Skeletal muscle satellite cell (primary cell): ENCODE measurements at regions not wholly inside any gene's neighbourhood (a gene's known extent, or its start where the extent isn't known, plus 50 kb on each side); places are given as distances from the start of the nearest gene placed in this dataset.

ENCODE experiments used
- H3K27me3 ChIP-seq: 2 replicates; pipeline ENCODE4 v1.7.0; 2013; ENCODE audit warnings: low read length; ENCODE audit not compliant: control insufficient read depth, insufficient read depth
- H3K36me3 ChIP-seq: 2 replicates; pipeline ENCODE4 v1.7.0; 2013; ENCODE audit warnings: mild to moderate bottlenecking, control low read depth, low read length; ENCODE audit not compliant: insufficient read depth
- H3K4me1 ChIP-seq: 2 replicates; pipeline ENCODE4 v1.7.0; 2013; ENCODE audit warnings: low read length; ENCODE audit not compliant: control insufficient read depth, insufficient read depth
- H3K4me2 ChIP-seq: 2 replicates; pipeline ENCODE4 v1.7.0; 2013; ENCODE audit warnings: mild to moderate bottlenecking, low read length
- H3K4me3 ChIP-seq: 2 replicates; pipeline ENCODE4 v1.7.0; 2013; ENCODE audit warnings: low read length
- H3K9ac ChIP-seq: 2 replicates; pipeline ENCODE4 v1.7.0; 2013; ENCODE audit warnings: mild to moderate bottlenecking, low read depth, low read length, moderate library complexity
- H3K9me3 ChIP-seq: replicated peaks from 2 replicates; pipeline ENCODE4 v1.7.0; 2013; ENCODE audit warnings: mild to moderate bottlenecking, control low read depth, low read length

- Histone ChIP-seq H3K4me3 (no peak overlapping the region), H3K9ac (no peak overlapping the region), H3K4me1 (no peaks in the 10 kb centered on the region), H3K27me3 (no peaks in the 10 kb centered on the region), H3K4me2 (no peak overlapping the region), H3K9me3 (no peaks in the 10 kb centered on the region), H3K36me3 (no peaks in the 10 kb centered on the region)
Observed at GRCh38 chr7:94276027-94276426, 118.7 kb upstream of the COL1A2 start.

DNA sequence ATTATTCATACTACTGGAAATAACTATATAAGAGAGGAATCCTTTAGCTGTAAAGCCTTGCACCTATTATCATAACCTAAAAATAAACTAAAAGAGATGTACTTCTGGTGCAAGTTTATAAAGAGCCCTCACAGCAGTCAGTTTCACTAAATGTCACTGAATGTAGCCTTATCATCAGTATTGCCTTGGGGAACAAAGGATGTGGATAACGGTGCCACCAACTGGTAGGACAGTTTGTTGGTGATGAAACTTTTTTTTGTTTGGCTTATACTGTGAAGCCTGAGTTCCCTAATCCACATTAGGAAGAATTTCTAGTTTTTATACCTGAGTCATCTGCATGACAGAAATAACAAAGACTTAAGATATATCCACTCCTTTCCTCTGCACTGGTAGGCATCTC is 117.9 kb upstream of the COL1A2 start:
- Histone ChIP-seq H3K4me3 (no peak overlapping the region), H3K9me3 (no peaks in the 10 kb centered on the region), H3K4me2 (no peak overlapping the region), H3K36me3 (no peaks in the 10 kb centered on the region), H3K4me1 (no peaks in the 10 kb centered on the region), H3K27me3 (no peaks in the 10 kb centered on the region), H3K9ac (no peak overlapping the region)

DNA sequence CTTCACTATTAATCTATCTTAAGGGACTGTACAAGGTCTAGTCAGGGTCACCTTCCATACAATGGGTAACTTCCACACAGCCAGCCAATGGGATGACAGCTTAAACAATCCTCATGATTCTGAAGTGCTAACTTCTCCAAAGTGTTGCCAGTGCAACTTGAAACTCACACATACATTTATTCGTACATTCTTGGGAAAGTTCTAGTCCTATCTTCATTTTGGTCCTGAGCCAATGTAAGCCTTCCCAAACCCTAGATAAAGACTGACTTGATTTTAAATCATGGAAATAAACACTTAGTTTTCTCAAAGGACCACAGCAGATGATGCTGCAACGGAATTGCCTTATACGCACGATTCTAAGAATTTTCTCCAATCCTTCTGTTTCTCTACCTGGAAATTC is 117.5 kb upstream of the COL1A2 start:
- Histone ChIP-seq H3K4me1 (no peaks in the 10 kb centered on the region), H3K4me3 (no peak overlapping the region), H3K27me3 (no peaks in the 10 kb centered on the region), H3K9me3 (no peaks in the 10 kb centered on the region), H3K36me3 (no peaks in the 10 kb centered on the region), H3K9ac (no peak overlapping the region), H3K4me2 (no peak overlapping the region)

- H3K9me3 ChIP-seq = no peaks in the 10 kb centered on the region
- no peaks in the 10 kb centered on the region for H3K27me3 ChIP-seq
- H3K4me1 ChIP-seq = peaks cover 1% of the 10 kb centered on the region
- no peak overlapping the region for H3K9ac ChIP-seq
- H3K4me2 ChIP-seq = no peak overlapping the region
- no peaks in the 10 kb centered on the region for H3K36me3 ChIP-seq
- no peak overlapping the region for H3K4me3 ChIP-seq
Observed at GRCh38 chr7:94280851-94281250, 113.8 kb upstream of the COL1A2 start.

DNA sequence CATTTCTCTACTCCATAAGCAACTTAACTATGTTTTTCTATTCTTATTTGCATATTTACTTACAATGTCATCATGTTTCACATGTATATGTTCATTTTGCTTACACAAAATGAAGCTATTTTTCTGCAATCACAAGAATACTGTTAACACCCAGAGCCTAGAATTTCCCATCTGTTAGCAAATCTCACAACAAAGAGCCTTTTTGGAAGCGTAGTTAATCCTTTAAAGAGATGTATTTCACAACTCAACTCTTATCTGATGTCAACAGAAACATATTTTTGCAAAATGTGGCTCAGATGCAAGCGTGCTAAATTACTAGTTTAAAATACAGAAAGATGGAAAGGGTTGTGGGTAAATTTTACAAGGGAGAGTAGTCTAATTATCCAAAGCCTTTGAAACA is 110.6 kb upstream of the COL1A2 start:
- H3K9me3 ChIP-seq = no peaks in the 10 kb centered on the region

DNA sequence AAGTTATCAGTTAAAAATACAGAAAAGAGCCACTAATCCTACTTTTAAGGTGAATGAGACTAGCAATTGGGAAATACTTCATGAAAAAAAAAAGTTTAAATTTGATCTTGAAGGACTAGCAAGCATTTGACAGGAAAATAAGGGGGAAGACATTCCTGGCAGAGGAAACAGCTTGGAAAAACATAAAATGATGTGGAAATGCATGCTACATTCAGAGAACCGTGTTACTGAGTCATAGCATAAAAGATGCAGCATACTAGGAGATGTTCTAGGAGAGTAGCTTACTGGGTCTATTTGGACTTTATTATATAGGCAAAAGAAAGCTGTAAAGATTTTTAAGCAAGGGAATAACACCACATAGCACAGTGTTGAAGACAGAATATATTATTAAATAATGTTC is 108.6 kb upstream of the COL1A2 start:
- no peaks in the 10 kb centered on the region for H3K27me3 ChIP-seq
- no peaks in the 10 kb centered on the region for H3K36me3 ChIP-seq
- H3K9ac ChIP-seq = no peak overlapping the region
- H3K9me3 ChIP-seq = no peaks in the 10 kb centered on the region
- peaks cover 4% of the 10 kb centered on the region for H3K4me1 ChIP-seq
- H3K4me2 ChIP-seq = no peak overlapping the region
- no peak overlapping the region for H3K4me3 ChIP-seq

More for the DNA sequence above, 110.6 kb upstream of the COL1A2 start:
- Histone ChIP-seq H3K9ac (no peak overlapping the region), H3K27me3 (no peaks in the 10 kb centered on the region), H3K4me3 (no peak overlapping the region), H3K4me2 (no peak overlapping the region), H3K36me3 (no peaks in the 10 kb centered on the region), H3K4me1 (peaks cover 4% of the 10 kb centered on the region)

DNA sequence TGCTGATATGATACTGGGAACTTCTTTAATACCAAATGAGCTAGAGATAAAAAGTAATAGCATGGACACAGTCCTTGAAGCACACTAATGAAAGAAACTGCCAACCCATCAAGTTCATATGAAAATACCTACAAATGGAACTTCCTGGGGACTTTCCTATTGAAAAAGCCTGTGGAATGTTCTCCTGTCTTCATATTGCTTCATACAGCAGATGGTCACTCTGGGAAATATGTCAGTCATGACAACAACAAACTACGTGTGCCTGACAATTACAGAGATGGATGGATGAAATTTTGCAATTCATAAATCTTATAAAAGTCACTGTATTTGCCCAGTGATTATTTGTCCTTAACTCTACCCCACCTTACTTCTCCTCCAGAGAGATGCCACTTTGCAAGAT is 106.6 kb upstream of the COL1A2 start:
- Histone ChIP-seq H3K9ac (no peak overlapping the region), H3K36me3 (no peaks in the 10 kb centered on the region), H3K9me3 (no peaks in the 10 kb centered on the region), H3K27me3 (no peaks in the 10 kb centered on the region), H3K4me1 (peaks cover 4% of the 10 kb centered on the region), H3K4me2 (no peak overlapping the region), H3K4me3 (no peak overlapping the region)

DNA sequence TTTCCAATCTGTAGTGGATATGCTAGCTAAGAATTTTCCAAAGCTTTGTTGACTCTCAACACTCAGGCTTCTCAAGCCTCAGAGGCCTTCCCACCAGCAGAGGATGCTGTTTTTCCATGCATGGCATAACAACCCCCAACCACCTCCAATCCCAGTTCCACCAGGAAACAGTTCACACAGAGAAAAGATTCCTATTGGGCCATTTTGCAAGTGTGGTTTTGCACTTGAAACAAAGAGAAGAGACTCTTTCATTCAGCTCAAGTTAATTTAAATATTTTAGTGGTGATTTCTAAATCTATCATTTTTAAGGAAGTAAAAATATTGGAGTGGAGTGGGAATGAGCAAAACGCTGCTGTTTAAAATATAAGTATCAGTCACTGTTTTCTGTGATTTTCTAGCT is 105.6 kb upstream of the COL1A2 start:
- no peak overlapping the region for H3K4me3 ChIP-seq
- no peaks in the 10 kb centered on the region for H3K36me3 ChIP-seq
- H3K9ac ChIP-seq = no peak overlapping the region
- no peaks in the 10 kb centered on the region for H3K27me3 ChIP-seq
- H3K4me1 ChIP-seq = peaks cover 4% of the 10 kb centered on the region
- H3K9me3 ChIP-seq = no peaks in the 10 kb centered on the region
- no peak overlapping the region for H3K4me2 ChIP-seq

DNA sequence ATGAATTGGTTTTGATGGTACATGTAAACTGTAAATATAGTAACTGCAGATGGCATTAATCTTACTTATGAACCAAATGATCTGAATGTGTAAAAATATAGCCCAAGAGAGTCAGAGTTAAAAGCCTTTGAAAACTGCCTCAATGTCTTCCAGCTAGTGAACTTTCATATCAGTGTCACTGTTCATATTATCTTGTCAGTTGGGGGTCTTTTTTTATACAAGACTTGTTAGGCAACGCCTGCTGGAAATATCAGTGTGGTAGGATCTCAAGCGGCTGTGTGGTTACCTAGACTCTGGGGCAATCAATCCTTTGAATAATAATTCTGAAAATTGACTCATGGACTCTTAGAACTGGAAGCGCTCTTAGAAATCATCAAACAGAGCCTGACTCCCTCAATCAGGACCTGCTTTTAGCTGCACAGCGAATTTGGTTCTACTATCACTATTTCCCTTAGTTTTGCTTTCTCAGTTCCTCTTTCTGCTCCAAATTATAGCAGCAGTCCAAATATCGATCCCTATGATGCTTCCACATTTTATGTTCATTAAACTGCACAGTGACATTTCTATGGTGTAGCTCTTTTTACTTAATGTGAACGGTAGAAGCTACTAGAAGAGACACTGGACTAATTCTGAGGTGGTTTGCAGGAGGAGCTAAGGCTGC is 100.1 kb upstream of the COL1A2 start:
- H3K4me3 ChIP-seq = no peak overlapping the region
- peaks cover 38% of the 10 kb centered on the region for H3K4me1 ChIP-seq
- no peaks in the 10 kb centered on the region for H3K36me3 ChIP-seq
- no peak overlapping the region for H3K4me2 ChIP-seq
- no peaks in the 10 kb centered on the region for H3K27me3 ChIP-seq
- H3K9ac ChIP-seq = no peak overlapping the region
- no peaks in the 10 kb centered on the region for H3K9me3 ChIP-seq

GRCh38 chr7:94295850-94296249 is 98.8 kb upstream of the COL1A2 start:
- H3K4me2 ChIP-seq = peak overlapping the region; percentile 72
- H3K36me3 ChIP-seq = no peaks in the 10 kb centered on the region
- H3K4me3 ChIP-seq = peak overlapping the region; percentile 32
- no peaks in the 10 kb centered on the region for H3K27me3 ChIP-seq
- peak overlapping the region; percentile 80 for H3K9ac ChIP-seq
- no peaks in the 10 kb centered on the region for H3K9me3 ChIP-seq
- peaks cover 50% of the 10 kb centered on the region for H3K4me1 ChIP-seq

DNA sequence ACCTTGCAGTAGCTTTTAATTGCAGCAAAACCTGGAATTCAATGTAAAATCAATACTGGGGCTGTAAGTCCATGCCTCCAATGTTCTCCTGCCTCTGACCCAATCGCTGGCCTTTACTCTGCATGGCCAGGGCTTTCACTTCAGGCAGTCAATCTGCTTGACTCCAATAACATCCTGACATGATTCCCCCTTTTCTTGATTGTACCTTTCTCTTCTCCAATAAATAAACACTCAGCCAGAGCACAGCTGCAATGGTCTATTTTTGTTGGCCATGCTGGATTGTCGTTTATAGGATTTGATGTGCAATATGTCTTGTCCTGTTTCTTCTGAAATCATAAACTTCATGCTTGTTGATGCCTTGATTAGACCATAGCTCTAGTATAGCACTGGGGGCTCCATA is 97.8 kb upstream of the COL1A2 start:
- H3K9me3 ChIP-seq = no peaks in the 10 kb centered on the region
- H3K4me2 ChIP-seq = peak overlapping the region; percentile 72
- no peaks in the 10 kb centered on the region for H3K36me3 ChIP-seq
- H3K4me1 ChIP-seq = peaks cover 60% of the 10 kb centered on the region
- H3K9ac ChIP-seq = peak overlapping the region; percentile 80
- H3K4me3 ChIP-seq = peak overlapping the region; percentile 24
- no peaks in the 10 kb centered on the region for H3K27me3 ChIP-seq

DNA sequence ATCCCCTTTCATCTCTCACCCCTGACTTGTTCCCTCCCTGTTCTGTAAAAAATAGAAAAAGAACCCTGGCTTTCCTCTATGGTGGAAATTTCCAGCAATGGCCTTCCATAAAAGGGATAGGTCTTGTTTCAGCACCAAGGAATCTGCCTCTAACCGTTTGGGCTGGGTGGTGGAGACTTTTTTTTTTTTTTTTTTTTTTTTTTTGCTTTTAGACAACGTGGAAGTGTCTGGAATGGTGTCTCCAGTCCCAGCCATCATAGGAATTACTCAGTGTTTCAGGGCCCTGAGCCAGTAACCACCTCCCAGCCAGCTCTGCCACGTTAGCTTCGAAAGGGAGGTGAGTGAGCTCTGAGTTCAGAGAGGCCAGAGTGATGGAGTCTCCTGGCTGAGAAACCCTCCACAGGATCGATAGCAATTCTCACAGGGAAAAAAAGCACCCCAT is 97.3 kb upstream of the COL1A2 start:
- Histone ChIP-seq H3K9me3 (no peaks in the 10 kb centered on the region), H3K36me3 (no peaks in the 10 kb centered on the region), H3K4me2 (peak overlapping the region; percentile 72), H3K4me3 (peak overlapping the region; percentile 24), H3K4me1 (peaks cover 65% of the 10 kb centered on the region), H3K27me3 (no peaks in the 10 kb centered on the region), H3K9ac (peak overlapping the region; percentile 80)
